Smooth muscle cell (in vitro differentiated cells): ENCODE measurements at regions not wholly inside any gene's neighbourhood (a gene's known extent, or its start where the extent isn't known, plus 50 kb on each side); places are given as distances from the start of the nearest gene placed in this dataset.

ENCODE experiments used
- DNase-seq: peaks from one replicate; lab custom pipeline; 2025; ENCODE audit not compliant: unreplicated experiment; lab: John Stamatoyannopoulos, UW
- H2AFZ ChIP-seq: fragments of 200-600 bp; sonication (generic); 2 replicates; pipeline ENCODE4 v1.6.0; 2016; ENCODE audit warnings: antibody characterized with exemption, low read depth, mild to moderate bottlenecking
- H3F3A ChIP-seq: fragments of 200-600 bp; sonication (generic); 2 replicates; pipeline ENCODE4 v1.6.0; 2017; ENCODE audit warnings: antibody characterized with exemption, low read depth
- H3K27ac ChIP-seq: fragments of 200-600 bp; sonication (generic); 2 replicates; pipeline ENCODE4 v1.5.1; 2016; ENCODE audit warnings: low read depth, mild to moderate bottlenecking
- H3K27me3 ChIP-seq: fragments of 200-600 bp; sonication (generic); 2 replicates; pipeline ENCODE4 v1.6.1; 2016; ENCODE audit warnings: low read depth, mild to moderate bottlenecking
- H3K36me3 ChIP-seq: fragments of 200-600 bp; sonication (generic); 2 replicates; pipeline ENCODE4 v1.5.1; 2016; ENCODE audit warnings: low read depth
- H3K4me1 ChIP-seq: fragments of 200-600 bp; sonication (generic); 2 replicates; pipeline ENCODE4 v1.5.1; 2016; ENCODE audit warnings: low read depth
- H3K4me2 ChIP-seq: fragments of 200-600 bp; sonication (generic); 2 replicates; pipeline ENCODE4 v1.6.0; 2016; ENCODE audit warnings: mild to moderate bottlenecking
- H3K4me3 ChIP-seq: fragments of 200-600 bp; sonication (generic); 2 replicates; pipeline ENCODE4 v1.5.1; 2016; ENCODE audit warnings: mild to moderate bottlenecking
- H3K79me2 ChIP-seq: fragments of 200-600 bp; sonication (generic); 2 replicates; pipeline ENCODE4 v1.6.0; 2016; ENCODE audit warnings: low read depth, mild to moderate bottlenecking
- H3K9ac ChIP-seq: fragments of 200-600 bp; sonication (generic); 2 replicates; pipeline ENCODE4 v1.6.0; 2016; ENCODE audit warnings: low read depth
- H3K9me3 ChIP-seq: fragments of 200-600 bp; sonication (generic); replicated peaks from 2 replicates; pipeline ENCODE4 v1.5.1; 2016; ENCODE audit warnings: low read depth
- H4K20me1 ChIP-seq: fragments of 200-600 bp; sonication (generic); 2 replicates; pipeline ENCODE4 v1.6.0; 2016; ENCODE audit warnings: low read depth
- CTCF ChIP-seq: fragments of 200-600 bp; sonication (generic); IDR thresholded peaks from 2 replicates; pipeline ENCODE4 v1.5.1; 2017; ENCODE audit warnings: borderline replicate concordance, mild to moderate bottlenecking, antibody characterized with exemption; ENCODE audit not compliant: insufficient read depth, poor library complexity, severe bottlenecking
- WGBS: methylation state at CpG from one replicate; pipeline ENCODE4 v1.1.7; 2016; ENCODE audit warnings: low lambda C conversion rate; 5-methylcytosine and 5-hydroxymethylcytosine counted together

DNA sequence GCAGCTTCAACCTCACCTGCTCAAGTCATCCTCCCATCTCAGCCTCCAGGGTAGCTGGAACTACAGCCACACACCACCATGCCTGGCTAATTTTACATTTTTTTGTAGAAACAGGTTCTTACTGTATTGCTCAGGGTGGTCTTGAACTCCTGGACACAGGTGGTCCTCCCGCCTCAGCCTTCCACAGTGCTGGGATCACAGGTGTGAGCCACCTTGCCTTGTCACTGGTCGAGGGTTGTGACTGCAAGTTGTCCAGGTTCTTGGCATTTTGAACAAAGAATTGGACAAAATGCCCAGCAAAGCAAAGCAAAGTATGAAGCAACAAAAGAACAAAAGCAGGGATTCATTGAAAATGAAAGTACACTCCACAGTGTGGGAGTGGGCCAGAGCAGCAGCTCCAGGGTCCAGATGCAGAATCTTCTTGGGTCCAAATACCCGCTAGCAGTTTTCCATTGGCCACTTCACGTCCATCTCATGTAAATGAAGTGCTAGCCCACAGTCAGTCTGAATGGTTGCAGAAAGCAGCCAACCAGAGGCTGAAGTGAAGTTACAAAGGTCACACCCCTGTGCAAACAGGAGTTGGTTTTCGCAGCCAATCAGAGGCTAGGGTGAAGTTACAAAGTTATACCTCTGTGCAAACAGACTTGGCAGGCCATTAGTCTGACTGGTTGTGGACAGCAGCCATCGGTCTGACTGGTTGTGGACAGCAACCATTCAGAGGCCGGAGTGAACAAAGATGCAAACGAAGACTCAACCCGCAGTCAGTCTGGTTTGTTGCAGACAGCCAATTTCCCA, 109.5 kb upstream of the KIF26B start:
- Histone ChIP-seq H3K4me2 (no peak overlapping the region), H3K27me3 (no peaks in the 10 kb centered on the region), H3K4me1 (peaks cover 7% of the 10 kb centered on the region), H3K9ac (no peak overlapping the region), H3K4me3 (no peak overlapping the region), H3K9me3 (no peaks in the 10 kb centered on the region), H3F3A (no peaks in the 10 kb centered on the region), H4K20me1 (no peaks in the 10 kb centered on the region), H3K79me2 (no peaks in the 10 kb centered on the region), H3K27ac (no peak overlapping the region), H2AFZ (no peak overlapping the region), H3K36me3 (no peaks in the 10 kb centered on the region)
- DNase-seq: no peak
- 81% methylated on average over 9 of the region's 9 CpGs for WGBS
- TF ChIP-seq CTCF: no peak

DNA sequence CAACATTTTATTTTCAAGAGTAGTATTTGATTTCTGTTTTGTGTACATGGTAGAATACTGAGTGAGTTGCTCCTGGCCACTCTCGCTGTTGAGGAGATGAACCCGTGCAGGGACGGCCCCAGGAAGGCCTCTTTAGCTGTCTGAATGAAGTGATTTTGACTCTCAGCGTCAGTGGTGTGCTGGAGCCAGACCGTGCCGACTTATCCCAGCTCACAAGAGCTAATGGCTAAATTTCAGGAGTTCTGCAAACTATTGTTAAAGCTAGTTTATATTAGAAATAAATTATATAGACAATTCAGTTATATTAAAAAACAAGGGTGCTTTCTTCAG, 111.2 kb upstream of the KIF26B start:
- Histone ChIP-seq H3K9ac (no peak overlapping the region), H3K36me3 (no peaks in the 10 kb centered on the region), H3K4me1 (peaks cover 7% of the 10 kb centered on the region), H3K27me3 (no peaks in the 10 kb centered on the region), H3F3A (no peaks in the 10 kb centered on the region), H4K20me1 (no peaks in the 10 kb centered on the region), H3K9me3 (no peaks in the 10 kb centered on the region), H3K27ac (no peak overlapping the region), H2AFZ (no peak overlapping the region), H3K4me2 (no peak overlapping the region), H3K4me3 (no peak overlapping the region), H3K79me2 (peaks cover 3% of the 10 kb centered on the region)
- DNase-seq: no peak
- 89% methylated on average over 6 of the region's 6 CpGs for WGBS
- no peak for TF ChIP-seq CTCF

- H3K4me1 ChIP-seq: peaks cover 7% of the 10 kb centered on the region
- H4K20me1 ChIP-seq: no peaks in the 10 kb centered on the region
- no peak for TF ChIP-seq CTCF
- no peaks in the 10 kb centered on the region for H3K9me3 ChIP-seq
- H2AFZ ChIP-seq: no peak overlapping the region
- no peaks in the 10 kb centered on the region for H3K36me3 ChIP-seq
- H3K79me2 ChIP-seq: peaks cover 3% of the 10 kb centered on the region
- H3F3A ChIP-seq: no peaks in the 10 kb centered on the region
- H3K27ac ChIP-seq: no peak overlapping the region
- no peak overlapping the region for H3K9ac ChIP-seq
- H3K4me2 ChIP-seq: no peak overlapping the region
- no peaks in the 10 kb centered on the region for H3K27me3 ChIP-seq
- DNase-seq: no peak
- H3K4me3 ChIP-seq: no peak overlapping the region
- WGBS: 60% methylated on average over 9 of the region's 9 CpGs
These were observed 113.6 kb upstream of the KIF26B start for GRCh38 chr1:245041058-245041698.
